ENCODE measurements at regions not wholly inside any gene's neighbourhood (a gene's known extent, or its start where the extent isn't known, plus 50 kb on each side); places are given as distances from the start of the nearest gene placed in this dataset.

DNA sequence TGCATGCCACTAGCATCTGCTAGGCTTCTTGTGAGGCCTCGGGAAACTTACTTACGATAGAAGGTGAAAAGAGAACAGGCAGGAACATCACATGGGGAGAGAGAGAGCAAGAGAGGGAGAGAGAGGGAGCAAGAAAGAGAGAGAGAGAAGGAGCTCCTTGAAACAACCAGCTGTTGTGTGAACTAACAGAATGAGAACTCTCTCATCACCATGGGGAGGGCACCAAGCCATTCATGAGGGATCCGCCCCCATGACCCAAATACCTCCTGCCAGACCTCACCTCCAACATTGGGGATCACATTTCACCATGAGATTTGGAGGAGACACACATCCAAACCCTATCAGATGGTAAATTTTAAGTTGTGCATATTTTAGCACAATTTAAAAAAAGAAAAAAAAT, 1217.2 kb downstream of the TYW1 start:
- no peaks in the 10 kb centered on the region for H3F3A ChIP-seq (ENCODE audit: low read length, unreplicated experiment)
- H3K79me2 ChIP-seq (ENCODE audit: low read length): no peaks in the 10 kb centered on the region
- BruUV-seq (replicated peaks): no TSS peak
- no peaks in the 10 kb centered on the region for H3K4me1 ChIP-seq (ENCODE audit: insufficient read depth, low read length)
- no peak for TF ChIP-seq EZH2 (IDR thresholded peaks at IDR 0.05; ENCODE audit: low read length, unreplicated experiment)
- TF ChIP-seq, protein P1, sequence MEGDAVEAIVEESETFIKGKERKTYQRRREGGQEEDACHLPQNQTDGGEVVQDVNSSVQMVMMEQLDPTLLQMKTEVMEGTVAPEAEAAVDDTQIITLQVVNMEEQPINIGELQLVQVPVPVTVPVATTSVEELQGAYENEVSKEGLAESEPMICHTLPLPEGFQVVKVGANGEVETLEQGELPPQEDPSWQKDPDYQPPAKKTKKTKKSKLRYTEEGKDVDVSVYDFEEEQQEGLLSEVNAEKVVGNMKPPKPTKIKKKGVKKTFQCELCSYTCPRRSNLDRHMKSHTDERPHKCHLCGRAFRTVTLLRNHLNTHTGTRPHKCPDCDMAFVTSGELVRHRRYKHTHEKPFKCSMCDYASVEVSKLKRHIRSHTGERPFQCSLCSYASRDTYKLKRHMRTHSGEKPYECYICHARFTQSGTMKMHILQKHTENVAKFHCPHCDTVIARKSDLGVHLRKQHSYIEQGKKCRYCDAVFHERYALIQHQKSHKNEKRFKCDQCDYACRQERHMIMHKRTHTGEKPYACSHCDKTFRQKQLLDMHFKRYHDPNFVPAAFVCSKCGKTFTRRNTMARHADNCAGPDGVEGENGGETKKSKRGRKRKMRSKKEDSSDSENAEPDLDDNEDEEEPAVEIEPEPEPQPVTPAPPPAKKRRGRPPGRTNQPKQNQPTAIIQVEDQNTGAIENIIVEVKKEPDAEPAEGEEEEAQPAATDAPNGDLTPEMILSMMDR (conservative IDR thresholded peaks at IDR 0.05; ENCODE audit: low read depth, low read length): no peak
- TF ChIP-seq EZH2phosphoT487 (IDR thresholded peaks at IDR 0.05; ENCODE audit: borderline replicate concordance, low read length): no peak
- no peak overlapping the region for H3K4me2 ChIP-seq (ENCODE audit: low read length)
- H3K4me3 ChIP-seq (ENCODE audit: low read length): no peak overlapping the region
- no peaks in the 10 kb centered on the region for H3K9me2 ChIP-seq (replicated peaks; ENCODE audit: low read length)
- no peak for ATAC-seq
- H4K20me1 ChIP-seq (ENCODE audit: low read length): no peaks in the 10 kb centered on the region
- ChIA-PET POLR2A (ENCODE audit: unreplicated experiment) (no interaction called here), CTCF (no interaction called here)
- intact Hi-C loops (cut with micrococcal nuclease): no loop called here
- H3K9me3 ChIP-seq (ENCODE audit: low read length): no peaks in the 10 kb centered on the region
- H3K27me3 ChIP-seq (ENCODE audit: low read length): no peaks in the 10 kb centered on the region
- no peak overlapping the region for H3K9ac ChIP-seq (ENCODE audit: low read length)
- H2AFZ ChIP-seq (ENCODE audit: low read length): no peak overlapping the region
- no peak for DNase-seq
- H3K36me3 ChIP-seq (ENCODE audit: low read depth, low read length): no peaks in the 10 kb centered on the region
- no peak overlapping the region for H3K27ac ChIP-seq (ENCODE audit: low read length)

DNA sequence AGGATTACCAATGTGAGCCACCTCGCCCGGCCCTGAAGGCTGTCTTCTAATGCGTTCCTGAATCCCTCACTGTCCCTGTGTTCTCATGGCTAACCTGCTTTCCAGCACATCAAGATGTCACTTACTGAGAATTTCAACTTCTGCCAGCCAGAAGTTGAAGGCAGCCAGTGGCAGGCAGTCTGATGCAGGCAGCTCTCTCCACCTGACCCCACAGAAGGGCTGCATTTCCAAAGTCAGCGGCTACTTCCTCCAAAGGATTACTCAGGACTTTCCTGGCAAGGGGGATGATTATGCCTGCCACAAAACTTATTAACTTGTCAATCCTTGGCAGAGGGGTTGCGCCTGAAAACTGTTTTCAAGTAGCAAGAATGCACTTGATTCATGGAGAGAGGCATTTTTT, 1219.4 kb downstream of the TYW1 start:
- Histone ChIP-seq H3K4me2 (ENCODE audit: low read length) (no peak overlapping the region), H2AFZ (ENCODE audit: low read length) (no peak overlapping the region), H3K36me3 (ENCODE audit: low read depth, low read length) (no peaks in the 10 kb centered on the region), H4K20me1 (ENCODE audit: low read length) (no peaks in the 10 kb centered on the region), H3K9me3 (ENCODE audit: low read length) (peaks cover 4% of the 10 kb centered on the region; the same call in 1 of the 2 replicates), H3K9ac (ENCODE audit: low read length) (no peak overlapping the region), H3K9me2 (replicated peaks; ENCODE audit: low read length) (no peaks in the 10 kb centered on the region), H3K4me3 (ENCODE audit: low read length) (no peak overlapping the region), H3K27me3 (ENCODE audit: low read length) (no peaks in the 10 kb centered on the region), H3K27ac (ENCODE audit: low read length) (no peak overlapping the region), H3K79me2 (ENCODE audit: low read length) (no peaks in the 10 kb centered on the region), H3F3A (ENCODE audit: low read length, unreplicated experiment) (no peaks in the 10 kb centered on the region), H3K4me1 (ENCODE audit: insufficient read depth, low read length) (no peaks in the 10 kb centered on the region)
- no TSS peak for BruUV-seq (replicated peaks)
- POLR2A ChIA-PET (ENCODE audit: unreplicated experiment): no interaction called here
- TF ChIP-seq EZH2 (IDR thresholded peaks at IDR 0.05; ENCODE audit: low read length, unreplicated experiment): no peak
- TF ChIP-seq, protein P1 (conservative IDR thresholded peaks at IDR 0.05; ENCODE audit: low read depth, low read length): no peak
- TF ChIP-seq EZH2phosphoT487 (IDR thresholded peaks at IDR 0.05; ENCODE audit: borderline replicate concordance, low read length): no peak
- no peak for DNase-seq
- intact Hi-C loops (cut with micrococcal nuclease): no loop called here
- ATAC-seq: no peak
- CTCF ChIA-PET: no interaction called here

DNA sequence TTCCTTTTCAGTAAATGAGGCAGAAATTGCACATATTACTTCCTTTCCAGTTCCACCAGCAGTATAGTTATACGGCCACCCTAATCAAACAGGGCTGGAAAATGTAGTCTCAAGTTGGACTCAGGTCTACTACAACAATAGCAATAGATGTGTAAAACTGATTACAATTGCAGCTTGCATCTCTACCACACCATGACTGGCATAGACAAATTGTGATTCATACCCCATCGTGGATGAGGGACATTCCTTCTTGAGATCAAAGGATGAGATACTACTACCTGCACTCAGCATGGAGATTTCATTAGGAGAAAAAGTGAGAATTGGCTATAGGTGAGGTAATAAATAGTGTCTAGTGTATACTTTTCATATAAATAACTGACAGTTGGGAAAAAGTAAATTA, 1220.8 kb downstream of the TYW1 start:
- BruUV-seq (replicated peaks): no TSS peak

More for the DNA sequence above, 1220.8 kb downstream of the TYW1 start:
- H3K36me3 ChIP-seq (ENCODE audit: low read depth, low read length): no peaks in the 10 kb centered on the region
- H3K4me2 ChIP-seq (ENCODE audit: low read length): no peak overlapping the region
- H4K20me1 ChIP-seq (ENCODE audit: low read length): no peaks in the 10 kb centered on the region
- peaks cover 4% of the 10 kb centered on the region; the same call in 1 of the 2 replicates for H3K9me3 ChIP-seq (ENCODE audit: low read length)
- intact Hi-C loops (cut with micrococcal nuclease): no loop called here
- H3F3A ChIP-seq (ENCODE audit: low read length, unreplicated experiment): no peaks in the 10 kb centered on the region
- TF ChIP-seq, protein P1 (conservative IDR thresholded peaks at IDR 0.05; ENCODE audit: low read depth, low read length): no peak
- TF ChIP-seq EZH2 (IDR thresholded peaks at IDR 0.05; ENCODE audit: low read length, unreplicated experiment): no peak
- TF ChIP-seq EZH2phosphoT487 (IDR thresholded peaks at IDR 0.05; ENCODE audit: borderline replicate concordance, low read length): no peak
- POLR2A ChIA-PET (ENCODE audit: unreplicated experiment): no interaction called here
- CTCF ChIA-PET: no interaction called here
- ATAC-seq (no peak), DNase-seq (no peak)
- H3K9me2 ChIP-seq (replicated peaks; ENCODE audit: low read length): no peaks in the 10 kb centered on the region
- H3K79me2 ChIP-seq (ENCODE audit: low read length): no peaks in the 10 kb centered on the region
- H3K27ac ChIP-seq (ENCODE audit: low read length): no peak overlapping the region
- no peaks in the 10 kb centered on the region for H3K27me3 ChIP-seq (ENCODE audit: low read length)
- H3K9ac ChIP-seq (ENCODE audit: low read length): no peak overlapping the region
- H3K4me1 ChIP-seq (ENCODE audit: insufficient read depth, low read length): no peaks in the 10 kb centered on the region
- H3K4me3 ChIP-seq (ENCODE audit: low read length): no peak overlapping the region
- H2AFZ ChIP-seq (ENCODE audit: low read length): no peak overlapping the region
